IMR-90 (cell line): ENCODE measurements at regions not wholly inside any gene's neighbourhood (a gene's known extent, or its start where the extent isn't known, plus 50 kb on each side); places are given as distances from the start of the nearest gene placed in this dataset.

Experiments used
- CEBPB ChIP-seq: IDR thresholded peaks from 2 replicates; pipeline ENCODE4 v1.6.1; 2012; ENCODE audit warnings: low read depth, low read length, improper control_type of control experiment
- CTCF ChIP-seq: conservative IDR thresholded peaks from 2 replicates; pipeline ENCODE4 v1.5.1; 2012; ENCODE audit warnings: mild to moderate bottlenecking, low read depth, low read length, improper control_type of control experiment
- MAFK ChIP-seq: IDR thresholded peaks from 2 replicates; pipeline ENCODE4 v1.6.1; 2012; ENCODE audit warnings: low read depth, low read length, improper control_type of control experiment
- MXI1 ChIP-seq: IDR thresholded peaks from 2 replicates; pipeline ENCODE4 v1.6.1; 2012; ENCODE audit warnings: low read depth, mild to moderate bottlenecking, low read length, moderate library complexity, borderline replicate concordance
- NFE2L2 ChIP-seq: fragments of 150-350 bp; IDR thresholded peaks from 2 replicates; pipeline ENCODE4 v1.6.1; 2016; ENCODE audit warnings: low read depth, mild to moderate bottlenecking, low read length
- POLR2A ChIP-seq: IDR thresholded peaks from 2 replicates; pipeline ENCODE4 v1.6.1; 2012; ENCODE audit warnings: mild to moderate bottlenecking, low read depth, low read length
- RAD21 ChIP-seq: IDR thresholded peaks from 2 replicates; pipeline ENCODE4 v1.6.1; 2012; ENCODE audit warnings: low read length, improper control_type of control experiment
- SMC3 ChIP-seq: fragments of 150-350 bp; IDR thresholded peaks from 2 replicates; pipeline ENCODE4 v1.6.1; 2016; ENCODE audit warnings: low read depth, mild to moderate bottlenecking, antibody characterized with exemption, low read length, moderate library complexity
- TF ChIP-seq, protein P1 (sequence below): fragments of 150-350 bp; IDR thresholded peaks from 2 replicates; pipeline ENCODE4 v1.6.1; 2017; ENCODE audit warnings: mild to moderate bottlenecking, antibody characterized with exemption, low read length, low read depth

DNA sequence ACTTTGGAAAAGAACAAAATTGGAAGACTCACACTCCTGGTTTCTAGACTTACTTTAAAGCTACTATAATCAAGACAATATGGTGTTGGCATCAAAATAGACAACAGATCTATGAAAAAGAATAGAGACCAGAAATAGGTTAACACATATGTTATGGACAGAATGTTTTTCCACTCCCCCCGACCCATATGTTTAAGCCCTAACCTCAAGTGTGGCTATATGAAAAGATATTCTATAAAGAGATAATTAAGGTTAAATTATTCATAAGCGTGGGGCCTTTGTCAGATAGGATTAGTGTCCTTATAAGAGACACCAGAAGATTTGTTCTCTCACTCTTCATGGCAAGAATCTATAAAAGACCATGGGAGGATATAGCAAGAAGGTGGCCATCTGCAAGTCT, 440.0 kb downstream of the AASDHPPT start:
- TF ChIP-seq CTCF = no peak
- TF ChIP-seq RAD21 = no peak
- TF ChIP-seq SMC3 = no peak
- no peak for TF ChIP-seq NFE2L2
- TF ChIP-seq POLR2A = no peak
- TF ChIP-seq, protein P1, sequence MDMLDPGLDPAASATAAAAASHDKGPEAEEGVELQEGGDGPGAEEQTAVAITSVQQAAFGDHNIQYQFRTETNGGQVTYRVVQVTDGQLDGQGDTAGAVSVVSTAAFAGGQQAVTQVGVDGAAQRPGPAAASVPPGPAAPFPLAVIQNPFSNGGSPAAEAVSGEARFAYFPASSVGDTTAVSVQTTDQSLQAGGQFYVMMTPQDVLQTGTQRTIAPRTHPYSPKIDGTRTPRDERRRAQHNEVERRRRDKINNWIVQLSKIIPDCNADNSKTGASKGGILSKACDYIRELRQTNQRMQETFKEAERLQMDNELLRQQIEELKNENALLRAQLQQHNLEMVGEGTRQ = no peak
- TF ChIP-seq MXI1 = no peak
- no peak for TF ChIP-seq MAFK
- no peak for TF ChIP-seq CEBPB
